Activated CD4-positive, alpha-beta memory T cell treated with anti-CD3 and anti-CD28 coated beads, Interleukin-2, amount 10 ng/mL, durations not matched to agents 7 days and 5 days (primary cell): ENCODE measurements at regions not wholly inside any gene's neighbourhood (a gene's known extent, or its start where the extent isn't known, plus 50 kb on each side); places are given as distances from the start of the nearest gene placed in this dataset.
"Not testable (repeated sequence)": the region's sequence is repeated elsewhere in the genome, so short reads cannot be mapped to it uniquely, and the experiment has no call there.

Experiments
- CTCF ChIA-PET: fragments of 350-600 bp; sonication (Branson Sonifier 250); formaldehyde crosslinking; loops from one replicate; lab custom pipeline; 2021; ENCODE audit warnings: antibody characterized with exemption, inconsistent platforms; lab: Charles Lee
- POLR2A ChIA-PET: fragments of 350-600 bp; sonication (Branson Sonifier 250); formaldehyde crosslinking; loops from one replicate; lab custom pipeline; 2021; ENCODE audit warnings: antibody characterized with exemption; lab: Charles Lee
- DNase-seq: peaks from one replicate; pipeline ENCODE4 v3.0.0-alpha.2; 2020
- H3K27ac Mint-ChIP-seq: one replicate; pipeline ENCODE4 v1.8.0; 2021; ENCODE audit warnings: mild to moderate bottlenecking, mixed read lengths
- H3K27me3 Mint-ChIP-seq: one replicate; pipeline ENCODE4 v1.8.0; 2021; ENCODE audit warnings: mixed read lengths
- H3K36me3 Mint-ChIP-seq: one replicate; pipeline ENCODE4 v1.8.0; 2021; ENCODE audit warnings: low read depth, mixed read lengths
- H3K4me1 Mint-ChIP-seq: one replicate; pipeline ENCODE4 v1.8.0; 2021; ENCODE audit warnings: mixed read lengths
- H3K4me3 Mint-ChIP-seq: one replicate; pipeline ENCODE4 v1.8.0; 2021; ENCODE audit warnings: mild to moderate bottlenecking, mixed read lengths
- H3K9me3 Mint-ChIP-seq: one replicate; pipeline ENCODE4 v1.8.0; 2021; ENCODE audit warnings: mixed read lengths

- DNase-seq, POLR2A ChIA-PET, CTCF ChIA-PET, H3K9me3 Mint-ChIP-seq, H3K27ac Mint-ChIP-seq, H3K4me1 Mint-ChIP-seq, H3K36me3 Mint-ChIP-seq, H3K27me3 Mint-ChIP-seq: not testable (repeated sequence)
- H3K4me3 Mint-ChIP-seq, result peak overlapping the region; percentile 55
These were observed 56.6 kb upstream of the ASNS start for GRCh38 chr7:97928844-97929243.

- POLR2A ChIA-PET, H3K27me3 Mint-ChIP-seq, H3K27ac Mint-ChIP-seq: not testable (repeated sequence)
These were observed 55.9 kb upstream of the ASNS start for GRCh38 chr7:97927790-97928748.

More at GRCh38 chr7:97927790-97928748, 55.9 kb upstream of the ASNS start:
- H3K36me3 Mint-ChIP-seq, H3K9me3 Mint-ChIP-seq, H3K4me1 Mint-ChIP-seq: not testable (repeated sequence)
- H3K4me3 Mint-ChIP-seq, result peak overlapping the region; percentile 55
- CTCF ChIA-PET, result interaction anchor here (0.7 to 1.2 kb wide), 4 partner anchors 58 to 191 kb away, joined by 3 read pairs; no protein-coding TSS in a partner anchor
- DNase-seq, result peak; percentile 62
